ENCODE measurements at regions not wholly inside any gene's neighbourhood (a gene's known extent, or its start where the extent isn't known, plus 50 kb on each side); places are given as distances from the start of the nearest gene placed in this dataset.

DNA sequence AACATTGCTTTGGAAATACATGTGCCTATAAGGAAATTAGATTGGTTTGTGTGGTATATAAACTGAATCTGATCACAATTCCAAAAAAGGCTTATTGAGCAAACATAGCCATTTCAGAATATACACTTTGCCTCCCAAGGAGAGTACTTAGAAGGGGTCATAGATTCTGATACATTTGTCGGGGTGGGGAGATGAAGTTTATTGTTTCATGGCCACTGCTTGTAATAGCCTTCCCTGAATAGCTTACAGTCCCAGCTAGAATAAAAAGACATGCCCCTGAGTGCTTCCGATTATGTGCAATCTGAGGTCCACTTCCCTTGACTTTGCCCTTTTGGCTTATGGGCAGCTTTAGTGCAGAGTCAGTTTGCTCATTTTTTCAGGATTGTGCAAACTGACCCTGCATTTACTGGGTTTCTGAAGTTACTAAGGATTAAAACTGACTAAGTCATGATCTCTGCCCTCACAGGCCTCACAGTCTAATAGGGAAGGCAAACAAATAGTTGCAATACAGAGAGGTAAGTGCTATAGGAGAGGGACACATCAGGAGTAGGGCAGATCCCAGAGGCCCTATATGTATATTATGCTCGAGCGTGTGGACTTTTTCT, 184.2 kb downstream of the BLID start:
- TF ChIP-seq EGR1 (IDR thresholded peaks at IDR 0.05; ENCODE audit: low read depth) (no peak), YY1 (IDR thresholded peaks at IDR 0.05; ENCODE audit: extremely low read depth, insufficient replicate concordance, low read depth, low read length) (no peak), POLR2AphosphoS5 (IDR thresholded peaks at IDR 0.05; ENCODE audit: low read depth, low read length) (no peak), RAD21 (IDR thresholded peaks at IDR 0.05; ENCODE audit: low read depth) (no peak), EZH2phosphoT487 (IDR thresholded peaks at IDR 0.05; ENCODE audit: borderline replicate concordance) (no peak), SRF (IDR thresholded peaks at IDR 0.05; ENCODE audit: low read depth) (no peak), CEBPB (IDR thresholded peaks at IDR 0.05; ENCODE audit: low read depth) (no peak), ZNF274 (IDR thresholded peaks at IDR 0.05; ENCODE audit: low read depth, low read length) (no peak), TCF7L2 (IDR thresholded peaks at IDR 0.05; ENCODE audit: borderline replicate concordance, extremely low read depth, insufficient read depth, insufficient read length) (no peak), CBX3 (IDR thresholded peaks at IDR 0.05; ENCODE audit: low read depth) (no peak), FOSL1 (IDR thresholded peaks at IDR 0.05; ENCODE audit: low read depth) (no peak), ELF1 (IDR thresholded peaks at IDR 0.05; ENCODE audit: borderline replicate concordance, low read depth) (no peak)
- TF ChIP-seq, protein P1, sequence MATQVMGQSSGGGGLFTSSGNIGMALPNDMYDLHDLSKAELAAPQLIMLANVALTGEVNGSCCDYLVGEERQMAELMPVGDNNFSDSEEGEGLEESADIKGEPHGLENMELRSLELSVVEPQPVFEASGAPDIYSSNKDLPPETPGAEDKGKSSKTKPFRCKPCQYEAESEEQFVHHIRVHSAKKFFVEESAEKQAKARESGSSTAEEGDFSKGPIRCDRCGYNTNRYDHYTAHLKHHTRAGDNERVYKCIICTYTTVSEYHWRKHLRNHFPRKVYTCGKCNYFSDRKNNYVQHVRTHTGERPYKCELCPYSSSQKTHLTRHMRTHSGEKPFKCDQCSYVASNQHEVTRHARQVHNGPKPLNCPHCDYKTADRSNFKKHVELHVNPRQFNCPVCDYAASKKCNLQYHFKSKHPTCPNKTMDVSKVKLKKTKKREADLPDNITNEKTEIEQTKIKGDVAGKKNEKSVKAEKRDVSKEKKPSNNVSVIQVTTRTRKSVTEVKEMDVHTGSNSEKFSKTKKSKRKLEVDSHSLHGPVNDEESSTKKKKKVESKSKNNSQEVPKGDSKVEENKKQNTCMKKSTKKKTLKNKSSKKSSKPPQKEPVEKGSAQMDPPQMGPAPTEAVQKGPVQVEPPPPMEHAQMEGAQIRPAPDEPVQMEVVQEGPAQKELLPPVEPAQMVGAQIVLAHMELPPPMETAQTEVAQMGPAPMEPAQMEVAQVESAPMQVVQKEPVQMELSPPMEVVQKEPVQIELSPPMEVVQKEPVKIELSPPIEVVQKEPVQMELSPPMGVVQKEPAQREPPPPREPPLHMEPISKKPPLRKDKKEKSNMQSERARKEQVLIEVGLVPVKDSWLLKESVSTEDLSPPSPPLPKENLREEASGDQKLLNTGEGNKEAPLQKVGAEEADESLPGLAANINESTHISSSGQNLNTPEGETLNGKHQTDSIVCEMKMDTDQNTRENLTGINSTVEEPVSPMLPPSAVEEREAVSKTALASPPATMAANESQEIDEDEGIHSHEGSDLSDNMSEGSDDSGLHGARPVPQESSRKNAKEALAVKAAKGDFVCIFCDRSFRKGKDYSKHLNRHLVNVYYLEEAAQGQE (IDR thresholded peaks at IDR 0.05; ENCODE audit: low read depth): no peak
- TF ChIP-seq, protein P2, sequence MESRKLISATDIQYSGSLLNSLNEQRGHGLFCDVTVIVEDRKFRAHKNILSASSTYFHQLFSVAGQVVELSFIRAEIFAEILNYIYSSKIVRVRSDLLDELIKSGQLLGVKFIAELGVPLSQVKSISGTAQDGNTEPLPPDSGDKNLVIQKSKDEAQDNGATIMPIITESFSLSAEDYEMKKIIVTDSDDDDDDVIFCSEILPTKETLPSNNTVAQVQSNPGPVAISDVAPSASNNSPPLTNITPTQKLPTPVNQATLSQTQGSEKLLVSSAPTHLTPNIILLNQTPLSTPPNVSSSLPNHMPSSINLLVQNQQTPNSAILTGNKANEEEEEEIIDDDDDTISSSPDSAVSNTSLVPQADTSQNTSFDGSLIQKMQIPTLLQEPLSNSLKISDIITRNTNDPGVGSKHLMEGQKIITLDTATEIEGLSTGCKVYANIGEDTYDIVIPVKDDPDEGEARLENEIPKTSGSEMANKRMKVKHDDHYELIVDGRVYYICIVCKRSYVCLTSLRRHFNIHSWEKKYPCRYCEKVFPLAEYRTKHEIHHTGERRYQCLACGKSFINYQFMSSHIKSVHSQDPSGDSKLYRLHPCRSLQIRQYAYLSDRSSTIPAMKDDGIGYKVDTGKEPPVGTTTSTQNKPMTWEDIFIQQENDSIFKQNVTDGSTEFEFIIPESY (IDR thresholded peaks at IDR 0.05; ENCODE audit: extremely low read depth, insufficient replicate concordance, low read length): no peak
- TF ChIP-seq, protein P3, sequence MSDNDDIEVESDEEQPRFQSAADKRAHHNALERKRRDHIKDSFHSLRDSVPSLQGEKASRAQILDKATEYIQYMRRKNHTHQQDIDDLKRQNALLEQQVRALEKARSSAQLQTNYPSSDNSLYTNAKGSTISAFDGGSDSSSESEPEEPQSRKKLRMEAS (IDR thresholded peaks at IDR 0.05): no peak
- TF ChIP-seq, protein P4, sequence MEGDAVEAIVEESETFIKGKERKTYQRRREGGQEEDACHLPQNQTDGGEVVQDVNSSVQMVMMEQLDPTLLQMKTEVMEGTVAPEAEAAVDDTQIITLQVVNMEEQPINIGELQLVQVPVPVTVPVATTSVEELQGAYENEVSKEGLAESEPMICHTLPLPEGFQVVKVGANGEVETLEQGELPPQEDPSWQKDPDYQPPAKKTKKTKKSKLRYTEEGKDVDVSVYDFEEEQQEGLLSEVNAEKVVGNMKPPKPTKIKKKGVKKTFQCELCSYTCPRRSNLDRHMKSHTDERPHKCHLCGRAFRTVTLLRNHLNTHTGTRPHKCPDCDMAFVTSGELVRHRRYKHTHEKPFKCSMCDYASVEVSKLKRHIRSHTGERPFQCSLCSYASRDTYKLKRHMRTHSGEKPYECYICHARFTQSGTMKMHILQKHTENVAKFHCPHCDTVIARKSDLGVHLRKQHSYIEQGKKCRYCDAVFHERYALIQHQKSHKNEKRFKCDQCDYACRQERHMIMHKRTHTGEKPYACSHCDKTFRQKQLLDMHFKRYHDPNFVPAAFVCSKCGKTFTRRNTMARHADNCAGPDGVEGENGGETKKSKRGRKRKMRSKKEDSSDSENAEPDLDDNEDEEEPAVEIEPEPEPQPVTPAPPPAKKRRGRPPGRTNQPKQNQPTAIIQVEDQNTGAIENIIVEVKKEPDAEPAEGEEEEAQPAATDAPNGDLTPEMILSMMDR (IDR thresholded peaks at IDR 0.05 in 2 of 3, conservative IDR thresholded peaks at IDR 0.05 in 1 of 3; ENCODE audit: borderline replicate concordance in 1 of 3, insufficient read depth in 1 of 3, low read depth in 2 of 3, low read length in 2 of 3): no peak
- BruUV-seq (replicated peaks): no TSS peak
- Histone ChIP-seq H3K4me1 (ENCODE audit: control insufficient read depth in 1 of 2, insufficient read depth in 2 of 2, low read length in 2 of 2) (peaks cover 0 to 4% of the 10 kb centered on the region in 2 experiments; a peak in 1 of 4 replicates), H3K27ac (ENCODE audit: low read depth, low read length) (no peak overlapping the region), H3K9me2 (ENCODE audit: insufficient read depth) (no peaks in the 10 kb centered on the region), H3K79me2 (ENCODE audit: insufficient read depth, low read length) (no peaks in the 10 kb centered on the region), H4K20me1 (ENCODE audit: insufficient read depth) (no peaks in the 10 kb centered on the region), H3K9me3 (ENCODE audit: control insufficient read depth in 1 of 2, insufficient read depth in 1 of 2, low read depth in 1 of 2, low read length in 2 of 2) (no peaks in the 10 kb centered on the region), H3K27me3 (ENCODE audit: insufficient read depth, low read length) (no peaks in the 10 kb centered on the region), H3K36me3 (ENCODE audit: control insufficient read depth in 1 of 2, insufficient read depth in 2 of 2, low read length in 2 of 2) (no peaks in the 10 kb centered on the region), H2AFZ (ENCODE audit: low read depth, low read length, poor library complexity, severe bottlenecking) (no peak overlapping the region), H3K9ac (ENCODE audit: low read length) (no peak overlapping the region), H3K4me3 (replicated peaks in 1 of 2; ENCODE audit: low read depth in 1 of 2, low read length in 2 of 2) (no peak overlapping the region), H3K4me2 (ENCODE audit: low read length) (no peak overlapping the region)
- intact Hi-C loops (cut with micrococcal nuclease): no loop called here
- ChIA-PET RAD21 (ENCODE audit: low non-redundant PET in 1 of 2, low total read pairs in 2 of 2, uncharacterized antibody in 2 of 2, unreplicated experiment in 2 of 2) (no interaction called here), POLR2A (no interaction called here), CTCF (no interaction called here)
- DNase-seq (ENCODE audit: low read depth, low spot score) (no peak), ATAC-seq (no peak)

Data from HCT116 (cell line).